K562 (cell line): ENCODE measurements at regions not wholly inside any gene's neighbourhood (a gene's known extent, or its start where the extent isn't known, plus 50 kb on each side); places are given as distances from the start of the nearest gene placed in this dataset.

Experiments used
- ELF1 ChIP-seq: fragments of 200-800 bp; sonication (Bioruptor generic); IDR thresholded peaks from 2 replicates; pipeline ENCODE4 v1.6.1; 2016; ENCODE audit warnings: missing genetic modification characterization, missing compliant biosample characterization
- FUS ChIP-seq: fragments of 200-400 bp; formaldehyde crosslinking; optimal IDR thresholded peaks from 2 replicates; pipeline ENCODE3; 2017; ENCODE audit warnings: low read depth, low read length
- GATA2 ChIP-seq: sonication (generic); formaldehyde crosslinking; IDR thresholded peaks from 2 replicates; pipeline ENCODE4 v1.4.0; 2020; ENCODE audit warnings: mild to moderate bottlenecking, missing genetic modification reagents
- GTF2A2 ChIP-seq: IDR thresholded peaks from 2 replicates; pipeline ENCODE4 v1.6.1; 2016; ENCODE audit warnings: mild to moderate bottlenecking, missing genetic modification characterization, missing compliant biosample characterization
- ILF3 ChIP-seq: fragments of 450-650 bp; IDR thresholded peaks from 2 replicates; pipeline ENCODE4 v1.6.1; 2018; ENCODE audit warnings: antibody characterized with exemption, mild to moderate bottlenecking, moderate library complexity, borderline replicate concordance
- KAT7 ChIP-seq: sonication (generic); formaldehyde crosslinking; IDR thresholded peaks from 2 replicates; pipeline ENCODE4 v1.8.0; 2022; ENCODE audit warnings: missing genetic modification reagents, mild to moderate bottlenecking, borderline replicate concordance
- MAFF ChIP-seq: IDR thresholded peaks from 2 replicates; pipeline ENCODE4 v1.6.1; 2012; ENCODE audit warnings: low read length, improper control_type of control experiment
- MIER1 ChIP-seq: fragments of 450-650 bp; IDR thresholded peaks from 2 replicates; pipeline ENCODE4 v1.6.1; 2016; ENCODE audit warnings: antibody characterized with exemption, mild to moderate bottlenecking, low read depth
- MNT ChIP-seq, 2 experiments: fragments of 450-650 bp; conservative IDR thresholded peaks; 2 replicates each; pipeline ENCODE4 v1.6.1; 2017; ENCODE audit warnings: mild to moderate bottlenecking in 2 of 2, moderate library complexity in 2 of 2
- MXD1 ChIP-seq: fragments of 250-450 bp; sonication (Bioruptor Pico); IDR thresholded peaks from 2 replicates; pipeline ENCODE4 v1.8.0; 2021; ENCODE audit warnings: borderline replicate concordance, mild to moderate bottlenecking, moderate library complexity; ENCODE audit not compliant: poor library complexity, severe bottlenecking
- NR1H2 ChIP-seq: sonication (generic); formaldehyde crosslinking; IDR thresholded peaks from 2 replicates; pipeline ENCODE4 v1.4.0; 2020; ENCODE audit warnings: mild to moderate bottlenecking, missing genetic modification reagents
- PHF8 ChIP-seq: fragments of 200-600 bp; sonication (generic); IDR thresholded peaks from 2 replicates; pipeline ENCODE4 v1.6.1; 2012; ENCODE audit warnings: mixed run types, mild to moderate bottlenecking, inconsistent platforms, low read length, moderate library complexity, borderline replicate concordance
- SMAD4 ChIP-seq: fragments of 250-450 bp; sonication (Bioruptor Pico); conservative IDR thresholded peaks from 2 replicates; pipeline ENCODE4 v1.8.0; 2021; ENCODE audit warnings: inconsistent platforms, mild to moderate bottlenecking, moderate library complexity
- USF1 ChIP-seq: sonication (generic); formaldehyde crosslinking; IDR thresholded peaks from 2 replicates; pipeline ENCODE4 v1.9.0; 2022; ENCODE audit warnings: mild to moderate bottlenecking, missing genetic modification reagents
- ZBTB43 ChIP-seq: sonication (generic); formaldehyde crosslinking; IDR thresholded peaks from 2 replicates; pipeline ENCODE4 v1.8.0; 2023; ENCODE audit warnings: mild to moderate bottlenecking, missing genetic modification reagents
- ZFPM2 ChIP-seq: fragments of 250-450 bp; sonication (Bioruptor Pico); IDR thresholded peaks from 2 replicates; pipeline ENCODE4 v1.5.1; 2022; ENCODE audit warnings: mild to moderate bottlenecking
- ZKSCAN1 ChIP-seq: fragments of 150-350 bp; IDR thresholded peaks from 2 replicates; pipeline ENCODE4 v1.6.1; 2016; ENCODE audit warnings: low read depth, low read length
- ZKSCAN3 ChIP-seq: fragments of 250-450 bp; sonication (Bioruptor Pico); IDR thresholded peaks from 2 replicates; pipeline ENCODE4 v1.4.0; 2020
- ZNF134 ChIP-seq: fragments of 250-450 bp; sonication (Bioruptor Pico); conservative IDR thresholded peaks from 2 replicates; pipeline ENCODE4 v1.4.0; 2020
- ZNF174 ChIP-seq: fragments of 250-450 bp; sonication (Bioruptor Pico); IDR thresholded peaks from 2 replicates; pipeline ENCODE4 v1.4.0; 2020; ENCODE audit warnings: mild to moderate bottlenecking
- ZNF655 ChIP-seq: fragments of 250-450 bp; sonication (Bioruptor Pico); IDR thresholded peaks from 2 replicates; pipeline ENCODE4 v1.5.0; 2021
- ZNF696 ChIP-seq: fragments of 250-450 bp; sonication (Bioruptor Pico); conservative IDR thresholded peaks from 2 replicates; pipeline ENCODE4 v1.4.0; 2020; ENCODE audit warnings: mild to moderate bottlenecking, moderate library complexity

GRCh38 chr17:68759343-68760140 is 158.4 kb upstream of the FAM20A start (continued):
- peak; percentile 33; the same call in 1 of the 2 replicates for TF ChIP-seq PHF8
- TF ChIP-seq MXD1 (CRISPR knock-in tag) = no peak
- TF ChIP-seq ZNF696 (CRISPR knock-in tag) = no peak
- TF ChIP-seq ELF1 (tag) = no peak; the same call in 1 of the 2 replicates
- TF ChIP-seq SMAD4 (CRISPR knock-in tag) = no peak
- TF ChIP-seq NR1H2 (CRISPR knock-in tag) = no peak
- no peak for TF ChIP-seq MIER1
- TF ChIP-seq USF1 = 0 out of 2 replicates have a peak, but pooled peaks have one; percentile 12
- no peak for TF ChIP-seq ZNF174 (CRISPR knock-in tag)
- no peak for TF ChIP-seq KAT7
- peak; percentile 47 to 57; a peak in 2 of 4 replicates for TF ChIP-seq MNT (conservative IDR thresholded peaks at IDR 0.05)
- peak; percentile 88 for TF ChIP-seq MAFF
- TF ChIP-seq ZBTB43 (CRISPR knock-in tag) = no peak
- no peak for TF ChIP-seq ILF3
- TF ChIP-seq ZNF134 = no peak
- no peak for TF ChIP-seq ZFPM2 (CRISPR knock-in tag)
- no peak for TF ChIP-seq ZKSCAN3 (CRISPR knock-in tag)
- TF ChIP-seq ZNF655 = no peak
- no peak for TF ChIP-seq ZKSCAN1
- TF ChIP-seq GATA2 = no peak
- no peak for TF ChIP-seq FUS
- TF ChIP-seq GTF2A2 (tag) = no peak
